HEK293 (cell line): ENCODE measurements at regions not wholly inside any gene's neighbourhood (a gene's known extent, or its start where the extent isn't known, plus 50 kb on each side); places are given as distances from the start of the nearest gene placed in this dataset.

Experiments used
- ZBTB21 ChIP-seq: fragments of 450-650 bp; formaldehyde crosslinking; IDR thresholded peaks from 2 replicates; pipeline ENCODE4 v1.5.1; 2017; ENCODE audit warnings: missing biosample characterization, missing genetic modification characterization
- ZNF121 ChIP-seq: fragments of 450-650 bp; formaldehyde crosslinking; IDR thresholded peaks from 2 replicates; pipeline ENCODE4 v1.5.1; 2016; ENCODE audit warnings: missing biosample characterization, missing genetic modification characterization
- ZNF404 ChIP-seq: fragments of 450-650 bp; formaldehyde crosslinking; IDR thresholded peaks from 2 replicates; pipeline ENCODE4 v1.5.1; 2017; ENCODE audit warnings: missing biosample characterization, missing genetic modification characterization
- ZNF529 ChIP-seq: fragments of 450-650 bp; formaldehyde crosslinking; IDR thresholded peaks from 2 replicates; pipeline ENCODE4 v1.5.1; 2017; ENCODE audit warnings: missing genetic modification characterization, missing biosample characterization; ENCODE audit not compliant: insufficient replicate concordance
- TF ChIP-seq, protein P1 (sequence below): fragments of 450-650 bp; formaldehyde crosslinking; IDR thresholded peaks from 2 replicates; pipeline ENCODE4 v1.5.1; 2016; ENCODE audit warnings: missing biosample characterization, missing genetic modification characterization

- TF ChIP-seq, protein P1, sequence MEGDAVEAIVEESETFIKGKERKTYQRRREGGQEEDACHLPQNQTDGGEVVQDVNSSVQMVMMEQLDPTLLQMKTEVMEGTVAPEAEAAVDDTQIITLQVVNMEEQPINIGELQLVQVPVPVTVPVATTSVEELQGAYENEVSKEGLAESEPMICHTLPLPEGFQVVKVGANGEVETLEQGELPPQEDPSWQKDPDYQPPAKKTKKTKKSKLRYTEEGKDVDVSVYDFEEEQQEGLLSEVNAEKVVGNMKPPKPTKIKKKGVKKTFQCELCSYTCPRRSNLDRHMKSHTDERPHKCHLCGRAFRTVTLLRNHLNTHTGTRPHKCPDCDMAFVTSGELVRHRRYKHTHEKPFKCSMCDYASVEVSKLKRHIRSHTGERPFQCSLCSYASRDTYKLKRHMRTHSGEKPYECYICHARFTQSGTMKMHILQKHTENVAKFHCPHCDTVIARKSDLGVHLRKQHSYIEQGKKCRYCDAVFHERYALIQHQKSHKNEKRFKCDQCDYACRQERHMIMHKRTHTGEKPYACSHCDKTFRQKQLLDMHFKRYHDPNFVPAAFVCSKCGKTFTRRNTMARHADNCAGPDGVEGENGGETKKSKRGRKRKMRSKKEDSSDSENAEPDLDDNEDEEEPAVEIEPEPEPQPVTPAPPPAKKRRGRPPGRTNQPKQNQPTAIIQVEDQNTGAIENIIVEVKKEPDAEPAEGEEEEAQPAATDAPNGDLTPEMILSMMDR (tag by site-specific recombination): no peak
- TF ChIP-seq ZNF121 (tag by site-specific recombination): no peak
- no peak for TF ChIP-seq ZNF529
- no peak for TF ChIP-seq ZNF404 (tag by site-specific recombination)
- TF ChIP-seq ZBTB21 (tag by site-specific recombination): no peak
Measured at GRCh38 chr3:13263770-13264467, 156.2 kb downstream of the NUP210 start.
